ENCODE measurements at regions not wholly inside any gene's neighbourhood (a gene's known extent, or its start where the extent isn't known, plus 50 kb on each side); places are given as distances from the start of the nearest gene placed in this dataset.

GRCh38 chr15:67011617-67012005 is 53.8 kb upstream of the SMAD3 start:
- ChIA-PET CTCF (ENCODE audit: low intra/inter-chr PET ratio) (no interaction called here), POLR2A (interaction anchor here (0.7 to 1.5 kb wide), 3 partner anchors 9 to 16 kb away, joined by 3 to 5 read pairs (median 3); no protein-coding TSS in a partner anchor)
- WGBS (ENCODE audit: insufficient coverage, low coverage, missing lambda C conversion rate), result 50% methylated on average over 6 of the region's 6 CpGs
- no peaks in the 10 kb centered on the region for H3K27me3 ChIP-seq (ENCODE audit: control insufficient read depth in 2 of 2, insufficient read depth in 2 of 2, low read length in 2 of 2)
- H3K9ac ChIP-seq (ENCODE audit: insufficient read depth in 1 of 2, low read depth in 2 of 2, low read length in 2 of 2), result no peak overlapping the region
- no TSS peak for BruUV-seq (replicated peaks)
- FAIRE-seq (no peak), ATAC-seq (no peak), DNase-seq (ENCODE audit: extremely low read depth in 1 of 4, low spot score in 3 of 4) (no peak)
- H3K9me3 ChIP-seq (replicated peaks; ENCODE audit: control insufficient read depth, insufficient read depth, low read depth, low read length), result no peaks in the 10 kb centered on the region
- peak overlapping the region; percentile 3; the same call in 1 of the 2 replicates for H2AFZ ChIP-seq (ENCODE audit: low read depth, low read length)
- H4K20me1 ChIP-seq (replicated peaks; ENCODE audit: control insufficient read depth, insufficient read depth, low read length), result no peaks in the 10 kb centered on the region
- H3K4me1 ChIP-seq (replicated peaks in 1 of 2; ENCODE audit: control insufficient read depth in 2 of 2, insufficient read depth in 2 of 2, low read length in 2 of 2), result peaks cover 4 to 5% of the 10 kb centered on the region in 2 experiments; a peak in 3 of 5 replicates
- H3K36me3 ChIP-seq (ENCODE audit: control insufficient read depth, insufficient read depth, low read length), result no peaks in the 10 kb centered on the region
- no peak overlapping the region for H3K4me2 ChIP-seq (ENCODE audit: insufficient read depth, low read length)
- H3K27ac ChIP-seq (ENCODE audit: extremely low read depth, low read depth, low read length), result no peak overlapping the region
- in situ Hi-C loops (cut with MboI) (no loop called here), intact Hi-C loops (cut with micrococcal nuclease) (no loop called here)
- no peak for TF ChIP-seq GATA2 (CRISPR knock-in tag; IDR thresholded peaks at IDR 0.05)
- TF ChIP-seq NFRKB (IDR thresholded peaks at IDR 0.05; ENCODE audit: low read depth), result no peak
- no peak for TF ChIP-seq IRF9 (tag; IDR thresholded peaks at IDR 0.05)
- no peak for TF ChIP-seq ZZZ3 (IDR thresholded peaks at IDR 0.05)
- no peak for TF ChIP-seq PHF21A (IDR thresholded peaks at IDR 0.05; ENCODE audit: borderline replicate concordance, low read depth)
- TF ChIP-seq TARDBP (IDR thresholded peaks at IDR 0.05), result no peak
- no peak for TF ChIP-seq CCNT2 (IDR thresholded peaks at IDR 0.05; ENCODE audit: borderline replicate concordance, extremely low read depth, insufficient read length, low read depth, low read length)
- TF ChIP-seq ZNF77 (CRISPR knock-in tag; IDR thresholded peaks at IDR 0.05), result no peak
- no peak for TF ChIP-seq MYBL2 (IDR thresholded peaks at IDR 0.05; ENCODE audit: low read depth)
- TF ChIP-seq MYBL2 (CRISPR knock-in tag; IDR thresholded peaks at IDR 0.05; ENCODE audit: borderline replicate concordance), result no peak
- TF ChIP-seq ELF4 (CRISPR knock-in tag; IDR thresholded peaks at IDR 0.05), result no peak
- TF ChIP-seq NELFE (IDR thresholded peaks at IDR 0.05; ENCODE audit: insufficient read depth, insufficient read length), result no peak
- TF ChIP-seq DNMT1 (IDR thresholded peaks at IDR 0.05), result no peak
- no peak for TF ChIP-seq CBFA2T2 (conservative IDR thresholded peaks at IDR 0.05)
- no peak for TF ChIP-seq FOXK2 (conservative IDR thresholded peaks at IDR 0.05 in 1 of 2, IDR thresholded peaks at IDR 0.05 in 1 of 2; ENCODE audit: low read depth in 2 of 2)
- TF ChIP-seq ILF3 (IDR thresholded peaks at IDR 0.05; ENCODE audit: borderline replicate concordance), result no peak
- TF ChIP-seq MAZ (CRISPR knock-in tag; conservative IDR thresholded peaks at IDR 0.05 in 1 of 2, IDR thresholded peaks at IDR 0.05 in 1 of 2), result no peak
- no peak for TF ChIP-seq CREM (IDR thresholded peaks at IDR 0.05; ENCODE audit: low read depth)
- TF ChIP-seq STAT5A (IDR thresholded peaks at IDR 0.05; ENCODE audit: borderline replicate concordance, low read length), result no peak
- no peak for TF ChIP-seq ZNF507 (tag; conservative IDR thresholded peaks at IDR 0.05)
- H3K79me2 ChIP-seq (ENCODE audit: control insufficient read depth, insufficient read depth, low read length), result no peaks in the 10 kb centered on the region
- no peak overlapping the region for H3K4me3 ChIP-seq
- no peaks in the 10 kb centered on the region for H3K9me1 ChIP-seq (ENCODE audit: control insufficient read depth, insufficient read depth, low read length)
